ENCODE measurements at regions not wholly inside any gene's neighbourhood (a gene's known extent, or its start where the extent isn't known, plus 50 kb on each side); places are given as distances from the start of the nearest gene placed in this dataset.
"Not testable (repeated sequence)": the region's sequence is repeated elsewhere in the genome, so short reads cannot be mapped to it uniquely, and the experiment has no call there.

GRCh38 chr17:72456075-72456474 is 335.3 kb downstream of the SOX9 start:
- H3K36me3 ChIP-seq (ENCODE audit: insufficient read depth, low read depth, low read length) = no peaks in the 10 kb centered on the region
- no peaks in the 10 kb centered on the region for H3K27me3 ChIP-seq (ENCODE audit: insufficient read depth, low read length)
- H3K9me3 ChIP-seq (ENCODE audit: insufficient read depth, low read depth, low read length) = no peaks in the 10 kb centered on the region
- no peaks in the 10 kb centered on the region for H3K4me1 ChIP-seq (ENCODE audit: insufficient read depth, low read length)
- no peak overlapping the region for H3K4me3 ChIP-seq (ENCODE audit: low read length)
- H3K27ac ChIP-seq (ENCODE audit: low read length) = no peak overlapping the region
- no peak overlapping the region for H3K9ac ChIP-seq (ENCODE audit: low read depth, low read length)

- H3K27me3 ChIP-seq (ENCODE audit: insufficient read depth, low read length) = no peaks in the 10 kb centered on the region
- H3K36me3 ChIP-seq (ENCODE audit: insufficient read depth, low read depth, low read length) = no peaks in the 10 kb centered on the region
- 0 out of 2 replicates have a peak, but pooled peaks cover 3% of the 10 kb centered on the region for H3K9me3 ChIP-seq (ENCODE audit: insufficient read depth, low read depth, low read length)
- no peak overlapping the region for H3K9ac ChIP-seq (ENCODE audit: low read depth, low read length)
- H3K27ac ChIP-seq (ENCODE audit: low read length) = no peak overlapping the region
- H3K4me1 ChIP-seq (ENCODE audit: insufficient read depth, low read length) = no peaks in the 10 kb centered on the region
- no peak overlapping the region for H3K4me3 ChIP-seq (ENCODE audit: low read length)
Observed at GRCh38 chr17:72457712-72458111, 336.9 kb downstream of the SOX9 start.

DNA sequence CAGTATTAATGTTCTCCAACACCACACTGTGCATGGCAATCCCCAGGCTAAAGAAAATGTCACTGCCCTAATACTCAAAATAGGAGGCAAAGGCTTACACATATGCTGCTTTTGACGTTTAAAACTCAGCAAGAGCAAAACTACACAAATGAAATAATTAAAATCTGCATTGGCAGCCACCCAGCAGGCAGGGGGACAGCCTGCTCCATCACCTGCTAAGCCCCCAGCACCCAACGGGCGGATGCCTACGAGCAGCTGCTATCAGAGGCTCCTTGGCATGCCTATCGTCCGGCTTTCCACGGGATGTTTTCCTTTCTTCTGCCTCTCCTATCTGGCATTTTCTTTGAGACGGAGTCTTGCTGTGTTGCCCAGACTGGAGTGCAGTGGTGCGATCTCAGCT is 337.5 kb downstream of the SOX9 start:
- no peak overlapping the region for H3K4me3 ChIP-seq (ENCODE audit: low read length)
- no peak overlapping the region for H3K27ac ChIP-seq (ENCODE audit: low read length)
- no peaks in the 10 kb centered on the region for H3K4me1 ChIP-seq (ENCODE audit: insufficient read depth, low read length)
- H3K36me3 ChIP-seq (ENCODE audit: insufficient read depth, low read depth, low read length) = no peaks in the 10 kb centered on the region
- no peak overlapping the region for H3K9ac ChIP-seq (ENCODE audit: low read depth, low read length)
- 0 out of 2 replicates have a peak, but pooled peaks cover 4% of the 10 kb centered on the region for H3K9me3 ChIP-seq (ENCODE audit: insufficient read depth, low read depth, low read length)
- H3K27me3 ChIP-seq (ENCODE audit: insufficient read depth, low read length) = no peaks in the 10 kb centered on the region

DNA sequence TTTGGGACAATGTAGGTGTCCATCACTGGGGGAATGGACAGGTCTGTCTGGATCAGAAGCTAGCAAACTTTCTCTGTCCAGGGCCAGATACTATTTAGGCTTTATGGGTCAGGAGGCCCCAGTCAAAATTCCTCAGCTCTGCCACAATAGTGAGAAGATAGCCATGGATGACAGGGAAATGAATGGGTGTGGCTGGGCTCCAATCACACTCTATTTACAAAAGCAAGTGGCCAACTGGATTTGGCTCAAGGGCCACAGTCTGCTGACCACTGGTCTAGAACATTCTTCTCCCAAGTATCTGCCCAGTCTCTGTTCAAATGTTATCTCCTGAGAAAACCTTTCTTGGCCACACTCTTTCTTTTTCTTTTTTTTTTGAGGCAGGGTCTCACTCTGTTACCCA is 339.9 kb downstream of the SOX9 start:
- Histone ChIP-seq H3K36me3 (ENCODE audit: insufficient read depth, low read depth, low read length) (no peaks in the 10 kb centered on the region), H3K27ac (ENCODE audit: low read length) (no peak overlapping the region), H3K4me3 (ENCODE audit: low read length) (no peak overlapping the region), H3K9me3 (ENCODE audit: insufficient read depth, low read depth, low read length) (0 out of 2 replicates have a peak, but pooled peaks cover 4% of the 10 kb centered on the region), H3K4me1 (ENCODE audit: insufficient read depth, low read length) (peaks cover 1% of the 10 kb centered on the region), H3K9ac (ENCODE audit: low read depth, low read length) (no peak overlapping the region), H3K27me3 (ENCODE audit: insufficient read depth, low read length) (no peaks in the 10 kb centered on the region)

DNA sequence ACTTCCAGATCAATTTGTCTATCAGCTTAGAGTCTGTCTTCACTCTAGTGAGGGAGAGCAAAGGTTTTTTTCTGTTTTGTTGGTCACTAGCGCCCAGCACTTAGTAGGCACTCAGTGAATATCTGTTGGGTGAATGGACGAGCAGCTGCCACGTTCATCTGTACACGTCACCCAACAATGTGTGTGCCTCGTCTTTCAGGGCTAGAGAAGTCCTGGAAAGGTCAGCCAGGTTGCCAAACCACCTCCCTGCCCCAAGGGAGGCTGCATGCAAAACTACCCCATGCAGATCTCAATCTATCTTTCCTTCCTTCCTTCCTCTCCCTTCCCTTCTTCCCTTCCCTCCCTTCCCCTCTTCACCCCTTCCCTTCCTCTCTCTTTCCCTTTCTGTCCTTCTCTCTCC is 340.9 kb downstream of the SOX9 start:
- no peak overlapping the region for H3K9ac ChIP-seq (ENCODE audit: low read depth, low read length)
- no peak overlapping the region for H3K27ac ChIP-seq (ENCODE audit: low read length)
- no peak overlapping the region for H3K4me3 ChIP-seq (ENCODE audit: low read length)
- H3K36me3 ChIP-seq (ENCODE audit: insufficient read depth, low read depth, low read length) = no peaks in the 10 kb centered on the region
- H3K9me3 ChIP-seq (ENCODE audit: insufficient read depth, low read depth, low read length) = 0 out of 2 replicates have a peak, but pooled peaks cover 4% of the 10 kb centered on the region
- H3K4me1 ChIP-seq (ENCODE audit: insufficient read depth, low read length) = peaks cover 7% of the 10 kb centered on the region
- no peaks in the 10 kb centered on the region for H3K27me3 ChIP-seq (ENCODE audit: insufficient read depth, low read length)

DNA sequence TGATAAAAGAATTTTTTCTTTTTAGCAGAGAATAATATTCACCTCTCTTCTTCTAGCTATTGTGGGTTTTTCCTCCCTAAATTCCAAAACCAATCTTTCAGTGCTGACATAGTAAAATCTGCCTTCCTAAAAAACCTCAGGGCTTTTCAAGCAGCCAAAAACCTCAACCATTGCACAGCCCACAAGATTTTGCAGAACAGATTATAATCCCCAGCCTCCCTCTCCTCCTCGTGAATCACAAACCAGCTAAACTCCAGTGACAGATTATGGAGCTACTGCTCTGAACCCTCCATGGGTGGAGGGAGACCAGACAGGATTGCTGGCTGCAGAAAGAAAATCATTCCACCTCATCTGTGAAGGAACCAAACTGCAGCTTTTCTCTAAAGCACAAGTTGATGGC is 341.6 kb downstream of the SOX9 start:
- Histone ChIP-seq H3K9ac (ENCODE audit: low read depth, low read length) (no peak overlapping the region), H3K27me3 (ENCODE audit: insufficient read depth, low read length) (no peaks in the 10 kb centered on the region; the same call in 1 of the 2 replicates), H3K36me3 (ENCODE audit: insufficient read depth, low read depth, low read length) (no peaks in the 10 kb centered on the region), H3K4me3 (ENCODE audit: low read length) (no peak overlapping the region), H3K4me1 (ENCODE audit: insufficient read depth, low read length) (peaks cover 9% of the 10 kb centered on the region), H3K9me3 (ENCODE audit: insufficient read depth, low read depth, low read length) (0 out of 2 replicates have a peak, but pooled peaks cover 4% of the 10 kb centered on the region), H3K27ac (ENCODE audit: low read length) (no peak overlapping the region)

DNA sequence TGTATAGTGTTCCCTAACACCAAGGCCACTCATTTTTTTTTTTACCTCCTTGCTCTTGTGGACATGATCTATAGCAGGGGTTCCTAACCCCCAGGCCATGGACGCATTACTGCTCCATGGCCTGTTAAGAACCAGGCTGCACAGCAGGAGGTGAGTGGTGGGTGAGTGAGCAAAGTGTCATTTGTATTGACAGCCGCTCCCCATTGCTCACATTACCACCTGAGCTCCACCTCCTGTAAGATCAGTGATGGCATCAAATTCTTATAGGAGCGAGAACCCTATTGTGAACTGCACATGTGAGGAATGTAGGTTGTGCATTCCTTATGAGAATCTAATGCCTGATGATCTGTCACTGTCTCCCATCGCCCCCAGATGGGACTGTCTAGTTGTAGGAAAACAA is 342.0 kb downstream of the SOX9 start:
- no peak overlapping the region for H3K27ac ChIP-seq (ENCODE audit: low read length)
- H3K27me3 ChIP-seq (ENCODE audit: insufficient read depth, low read length) = no peaks in the 10 kb centered on the region; the same call in 1 of the 2 replicates
- H3K36me3 ChIP-seq (ENCODE audit: insufficient read depth, low read depth, low read length) = no peaks in the 10 kb centered on the region
- H3K4me1 ChIP-seq (ENCODE audit: insufficient read depth, low read length) = peaks cover 13% of the 10 kb centered on the region
- no peak overlapping the region for H3K4me3 ChIP-seq (ENCODE audit: low read length)
- no peak overlapping the region for H3K9ac ChIP-seq (ENCODE audit: low read depth, low read length)
- H3K9me3 ChIP-seq (ENCODE audit: insufficient read depth, low read depth, low read length) = 0 out of 2 replicates have a peak, but pooled peaks cover 4% of the 10 kb centered on the region

DNA sequence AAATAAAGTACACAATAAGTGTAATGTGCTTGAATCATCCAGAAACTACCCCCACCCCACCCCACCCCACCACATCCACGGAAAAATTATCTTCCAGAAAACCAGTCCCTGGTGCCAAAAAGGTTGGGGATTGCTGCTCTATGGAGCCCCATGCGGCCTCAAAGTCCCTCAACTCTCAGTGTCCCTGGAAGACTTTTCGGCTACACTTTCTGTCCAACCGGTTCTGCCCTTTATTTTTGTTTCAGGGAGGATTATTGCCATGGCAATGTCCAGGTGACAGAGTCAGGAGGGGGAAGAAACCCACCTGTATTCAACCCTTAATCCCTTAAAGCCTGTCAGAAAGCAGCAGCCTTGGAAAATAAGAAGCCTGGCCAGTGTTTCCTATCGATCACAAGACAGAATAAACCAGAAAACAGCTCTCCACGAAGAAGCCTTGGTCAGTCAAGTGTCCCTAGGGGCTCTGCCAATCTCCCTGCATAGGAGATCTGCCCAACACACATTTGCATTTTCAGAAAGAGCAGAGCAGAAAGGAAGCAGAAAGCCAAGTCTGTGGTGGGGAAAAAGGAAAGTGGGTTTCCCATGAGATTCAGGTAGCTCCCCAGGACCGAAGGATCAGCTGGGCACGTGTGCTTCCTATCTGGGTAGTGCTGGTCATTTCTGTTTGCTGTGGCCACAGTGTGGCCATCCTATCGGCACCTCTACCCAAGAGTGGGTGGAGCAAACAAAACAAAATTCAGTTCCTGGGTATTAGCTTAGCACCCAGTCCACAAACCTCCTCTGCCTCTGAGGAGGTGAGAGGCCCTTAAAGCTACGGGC is 342.7 kb downstream of the SOX9 start:
- H3K4me1 ChIP-seq (ENCODE audit: insufficient read depth, low read length) = peaks cover 19% of the 10 kb centered on the region
- no peak overlapping the region for H3K4me3 ChIP-seq (ENCODE audit: low read length)
- no peak overlapping the region for H3K27ac ChIP-seq (ENCODE audit: low read length)
- no peak overlapping the region for H3K9ac ChIP-seq (ENCODE audit: low read depth, low read length)
- H3K36me3 ChIP-seq (ENCODE audit: insufficient read depth, low read depth, low read length) = no peaks in the 10 kb centered on the region
- H3K27me3 ChIP-seq (ENCODE audit: insufficient read depth, low read length) = no peaks in the 10 kb centered on the region; the same call in 1 of the 2 replicates
- 0 out of 2 replicates have a peak, but pooled peaks cover 4% of the 10 kb centered on the region for H3K9me3 ChIP-seq (ENCODE audit: insufficient read depth, low read depth, low read length)

GRCh38 chr17:72464221-72464620 is 343.4 kb downstream of the SOX9 start:
- H3K27ac ChIP-seq (ENCODE audit: low read length); H3K4me3 ChIP-seq (ENCODE audit: low read length); H3K36me3 ChIP-seq (ENCODE audit: insufficient read depth, low read depth, low read length); H3K27me3 ChIP-seq (ENCODE audit: insufficient read depth, low read length); H3K9ac ChIP-seq (ENCODE audit: low read depth, low read length); H3K9me3 ChIP-seq (ENCODE audit: insufficient read depth, low read depth, low read length): not testable (repeated sequence)
- H3K4me1 ChIP-seq (ENCODE audit: insufficient read depth, low read length) = peaks cover 23% of the 10 kb centered on the region

- peaks cover 23% of the 10 kb centered on the region for H3K4me1 ChIP-seq (ENCODE audit: insufficient read depth, low read length)
- no peak overlapping the region for H3K9ac ChIP-seq (ENCODE audit: low read depth, low read length)
Observed at GRCh38 chr17:72465191-72466024, 344.6 kb downstream of the SOX9 start.

DNA sequence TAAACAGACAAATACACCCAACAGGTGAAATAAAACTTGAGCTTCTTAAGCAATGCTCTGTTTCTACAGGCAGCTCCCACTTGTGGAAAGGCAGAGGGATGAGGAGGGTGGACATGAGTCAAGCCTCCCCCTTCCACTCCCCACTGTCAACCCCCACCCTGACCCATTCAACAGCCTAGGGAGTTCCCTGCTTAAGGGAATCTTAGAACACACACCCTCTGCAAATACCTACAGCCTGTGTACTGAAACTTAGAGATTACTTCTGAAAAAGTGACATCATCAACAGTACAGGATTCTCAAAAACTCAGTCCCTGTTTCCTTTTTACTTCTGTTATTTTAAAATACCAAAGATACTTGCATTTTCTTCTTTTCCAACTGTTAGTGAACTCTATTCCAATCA is 345.4 kb downstream of the SOX9 start:
- Histone ChIP-seq H3K9me3 (ENCODE audit: insufficient read depth, low read depth, low read length) (0 out of 2 replicates have a peak, but pooled peaks cover 4% of the 10 kb centered on the region), H3K27me3 (ENCODE audit: insufficient read depth, low read length) (no peaks in the 10 kb centered on the region; the same call in 1 of the 2 replicates), H3K4me1 (ENCODE audit: insufficient read depth, low read length) (peaks cover 23% of the 10 kb centered on the region), H3K4me3 (ENCODE audit: low read length) (no peak overlapping the region), H3K27ac (ENCODE audit: low read length) (no peak overlapping the region), H3K36me3 (ENCODE audit: insufficient read depth, low read depth, low read length) (no peaks in the 10 kb centered on the region), H3K9ac (ENCODE audit: low read depth, low read length) (no peak overlapping the region)

More at GRCh38 chr17:72465191-72466024, 344.6 kb downstream of the SOX9 start:
- 0 out of 2 replicates have a peak, but pooled peaks cover 4% of the 10 kb centered on the region for H3K9me3 ChIP-seq (ENCODE audit: insufficient read depth, low read depth, low read length)
- no peak overlapping the region for H3K27ac ChIP-seq (ENCODE audit: low read length)
- no peaks in the 10 kb centered on the region; the same call in 1 of the 2 replicates for H3K27me3 ChIP-seq (ENCODE audit: insufficient read depth, low read length)
- no peaks in the 10 kb centered on the region for H3K36me3 ChIP-seq (ENCODE audit: insufficient read depth, low read depth, low read length)
- H3K4me3 ChIP-seq (ENCODE audit: low read length) = no peak overlapping the region
